HG03175 (cell line): ENCODE measurements at regions not wholly inside any gene's neighbourhood (a gene's known extent, or its start where the extent isn't known, plus 50 kb on each side); places are given as distances from the start of the nearest gene placed in this dataset.

Source experiments
- ATAC-seq: cut with Tn5 transposase; IDR thresholded peaks from one replicate; pipeline ENCODE4 v1.9.1; 2021; ENCODE audit warnings: mild to moderate bottlenecking, moderate library complexity; ENCODE audit not compliant: unreplicated experiment

DNA sequence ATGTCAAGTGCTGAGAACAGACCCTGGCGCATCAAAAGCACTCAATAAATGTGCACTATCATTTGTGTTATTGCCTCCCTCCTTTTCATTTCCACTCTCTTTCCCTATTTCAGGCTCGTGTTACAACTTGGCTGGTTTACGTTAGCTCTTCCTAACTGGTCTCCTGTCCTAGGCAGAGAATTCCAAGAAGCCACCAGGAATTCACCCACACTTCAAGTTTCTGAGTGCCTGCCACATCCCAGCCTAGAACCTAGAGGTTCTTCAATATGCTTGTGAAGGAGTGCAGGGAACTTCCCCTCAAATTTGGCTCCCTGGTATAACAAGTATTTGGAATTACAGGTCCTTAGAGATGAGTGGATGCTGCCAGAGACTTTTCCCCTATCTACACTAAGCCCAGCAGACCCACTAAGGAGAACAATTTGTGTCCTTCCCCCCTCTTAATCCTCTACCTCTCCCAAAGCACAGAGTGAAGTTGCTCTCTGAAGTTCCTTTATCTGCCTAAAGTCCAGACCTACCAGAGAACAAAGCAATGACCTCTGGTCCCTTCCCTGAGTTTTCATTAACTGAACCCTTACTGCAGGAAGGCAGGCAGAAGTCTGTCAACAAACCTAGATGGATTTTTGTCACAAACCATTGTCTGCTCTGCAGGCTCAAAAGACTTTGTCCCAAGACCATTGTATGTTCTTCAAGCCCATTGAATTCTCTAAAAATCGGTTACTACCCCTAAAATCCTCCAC, 201.6 kb upstream of the JARID2 start:
- ATAC-seq: no peak

GRCh38 chr6:15044948-15045347, 200.9 kb upstream of the JARID2 start:
- no peak for ATAC-seq

- no peak for ATAC-seq
Measured at GRCh38 chr6:15046751-15047150, 199.1 kb upstream of the JARID2 start.

DNA sequence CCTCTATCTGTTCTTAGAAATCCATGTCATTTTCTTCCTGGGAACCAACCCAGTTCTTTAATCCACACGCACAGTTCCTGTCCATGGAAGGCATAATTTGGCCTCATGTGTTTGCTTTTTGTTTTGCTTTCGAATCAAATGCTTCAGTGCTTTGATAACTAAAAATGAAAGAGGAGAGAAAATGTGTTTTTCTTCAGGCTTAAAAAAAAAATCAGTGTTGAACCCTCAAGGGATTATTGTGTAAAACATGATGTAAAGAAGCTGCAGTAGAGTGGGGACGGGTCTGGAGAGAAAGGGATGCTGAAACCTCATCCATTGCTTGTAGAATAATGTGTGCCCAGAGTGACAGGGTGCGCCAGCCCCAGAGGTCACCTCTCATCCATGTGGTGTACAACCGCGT, 197.5 kb upstream of the JARID2 start:
- ATAC-seq: no peak

DNA sequence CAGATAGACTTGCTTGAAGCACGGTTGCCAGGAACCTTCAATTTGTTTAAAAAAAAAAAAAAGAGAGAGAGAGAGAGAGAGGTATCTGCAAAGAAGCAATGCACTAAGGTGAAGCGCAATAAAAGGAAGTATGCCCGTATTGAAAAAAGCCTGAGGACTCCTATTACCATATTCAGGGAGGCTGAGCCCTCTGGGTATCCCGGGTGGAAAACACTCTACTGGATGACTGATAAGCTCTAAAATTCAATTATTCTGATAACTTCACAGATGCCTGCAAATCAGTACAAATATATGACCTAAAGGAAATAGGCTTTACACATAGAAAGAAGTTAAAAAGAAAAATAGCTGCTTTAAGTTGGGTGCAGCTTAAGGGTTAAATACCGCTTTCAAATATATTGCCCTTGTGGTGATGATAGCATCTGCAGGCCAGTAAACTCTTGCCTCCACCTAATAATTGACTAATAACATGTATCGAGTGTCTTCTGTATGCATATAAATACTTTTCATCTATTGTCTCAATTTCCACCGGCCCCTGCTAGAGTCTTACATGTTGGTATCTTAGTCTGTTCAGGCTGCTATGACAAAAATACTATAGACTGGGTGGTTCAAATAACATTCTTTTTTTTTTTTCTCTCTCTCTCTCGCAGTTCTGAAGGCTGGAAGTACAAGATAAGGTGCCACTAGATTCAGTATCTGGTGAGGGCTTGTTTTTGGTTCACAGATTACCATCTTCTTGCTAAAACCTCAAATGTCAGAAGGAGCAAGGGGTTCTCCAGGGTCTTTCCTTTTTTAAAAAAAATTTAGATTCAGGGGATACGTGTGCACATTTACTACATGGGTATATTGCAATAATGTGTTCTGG, 187.4 kb upstream of the JARID2 start:
- ATAC-seq: no peak

- no peak for ATAC-seq
Measured at GRCh38 chr6:15061180-15061641, 184.7 kb upstream of the JARID2 start.

- ATAC-seq: no peak
Measured at GRCh38 chr6:15061908-15062515, 183.9 kb upstream of the JARID2 start.

DNA sequence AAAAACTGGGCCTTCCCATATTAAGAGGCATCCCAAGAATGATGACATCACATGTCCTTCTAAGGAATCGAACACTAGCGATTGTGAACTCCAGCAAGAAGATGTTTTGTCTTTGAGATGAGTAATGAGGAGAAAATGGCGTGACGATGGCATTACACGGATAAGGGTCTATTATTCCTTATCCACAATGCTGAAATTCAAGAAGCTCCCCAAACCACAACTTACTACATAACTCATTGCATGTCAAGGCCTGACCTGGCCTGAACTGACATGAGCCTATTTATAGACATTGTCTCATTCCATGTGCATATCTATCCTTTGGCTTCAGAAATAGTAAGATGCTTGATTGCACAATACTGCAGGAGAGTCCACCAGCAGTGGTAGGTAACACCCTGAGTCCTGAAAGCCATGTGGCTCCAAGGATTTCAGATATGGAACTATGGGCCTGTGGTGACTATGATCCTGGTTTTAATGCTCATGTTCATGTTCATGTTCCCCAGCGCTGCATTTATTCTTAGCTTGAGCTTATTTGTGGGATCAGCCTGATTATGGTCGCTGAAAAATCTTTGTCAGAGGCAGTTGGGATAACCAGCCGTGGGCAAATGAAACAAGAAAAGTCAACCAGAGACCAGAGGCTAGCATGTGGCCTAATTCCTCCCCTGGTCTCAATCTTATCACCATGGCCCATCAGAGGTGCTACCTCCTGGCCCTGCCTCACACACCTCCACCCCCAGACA, 183.2 kb upstream of the JARID2 start:
- ATAC-seq: no peak

- no peak for ATAC-seq
Measured at GRCh38 chr6:15063253-15063853, 182.5 kb upstream of the JARID2 start.

DNA sequence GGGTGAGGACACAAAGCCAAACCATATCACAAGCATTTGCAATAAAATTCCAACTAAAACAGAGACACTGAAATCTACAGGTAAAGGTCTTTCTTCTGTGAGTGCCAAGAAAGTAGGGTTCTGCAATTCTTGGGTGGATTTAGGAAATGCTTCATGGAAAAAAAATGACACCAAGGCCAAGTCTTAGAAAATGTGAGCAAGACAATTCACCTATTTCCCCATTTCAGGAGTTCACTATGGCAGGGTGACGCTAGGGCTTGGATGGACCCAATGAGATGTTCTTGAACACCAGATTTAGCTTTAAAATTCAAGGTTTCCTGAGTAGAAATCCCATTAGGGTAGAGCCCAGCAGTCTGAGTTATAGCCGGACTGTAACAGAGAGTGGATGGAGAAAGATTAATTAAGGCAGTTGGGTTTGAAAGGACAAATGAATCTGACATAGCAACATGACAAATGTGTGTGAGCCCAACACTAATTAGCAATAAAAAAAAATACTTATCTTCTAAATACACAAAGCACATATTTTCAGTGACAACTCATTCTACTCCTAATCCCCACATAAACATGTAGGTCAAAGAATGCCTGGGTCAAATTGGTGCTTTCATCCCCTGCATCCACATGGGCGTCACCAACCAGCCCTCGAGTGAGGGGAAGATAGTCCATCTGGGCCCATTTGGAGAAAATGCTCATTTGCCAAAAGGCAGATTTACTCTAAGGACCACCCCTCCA, 180.4 kb upstream of the JARID2 start:
- ATAC-seq: no peak

- no peak for ATAC-seq
Measured at GRCh38 chr6:15066089-15066758, 179.6 kb upstream of the JARID2 start.

DNA sequence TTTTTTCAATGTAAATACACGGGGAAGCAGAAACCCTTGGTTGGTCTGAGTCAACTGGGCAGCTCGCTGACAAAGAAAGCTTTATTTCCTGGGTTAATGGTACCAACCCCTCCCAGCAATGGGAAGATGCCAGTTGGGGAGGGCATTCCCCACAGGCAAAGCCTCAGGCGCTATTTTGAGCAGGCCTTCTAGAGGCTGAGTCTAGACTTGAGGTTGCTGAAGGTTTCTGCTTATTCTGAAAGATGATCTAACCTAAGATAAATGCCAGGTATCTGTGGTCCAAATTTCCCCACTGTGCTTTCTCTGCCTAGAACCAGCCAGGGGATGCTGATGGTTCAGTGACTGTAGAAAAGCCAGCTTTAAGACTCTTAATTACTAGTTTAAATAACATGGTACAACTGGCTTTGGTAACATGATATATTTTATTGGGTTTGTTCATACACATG, 172.5 kb upstream of the JARID2 start:
- ATAC-seq: no peak

- ATAC-seq: no peak
Measured at GRCh38 chr6:15073883-15074465, 171.9 kb upstream of the JARID2 start.

DNA sequence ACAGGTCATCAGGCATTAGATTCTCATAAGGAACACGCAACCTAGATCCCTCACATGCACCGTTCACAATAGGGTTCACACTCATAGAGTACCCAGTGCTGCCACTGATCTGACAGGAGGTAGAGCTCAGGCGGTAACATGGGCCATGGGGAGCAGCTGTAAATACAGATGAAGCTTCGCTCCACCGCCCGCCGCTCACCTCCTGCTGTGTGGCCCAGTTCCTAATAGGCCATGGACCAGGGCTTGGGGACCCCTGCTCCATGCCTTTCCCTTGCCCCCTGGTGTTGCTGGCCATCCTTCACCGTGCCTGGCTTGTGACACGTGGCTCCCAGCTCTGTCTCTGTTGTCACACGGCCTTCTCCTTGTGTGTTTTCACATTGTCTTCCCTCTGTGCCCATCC, 171.1 kb upstream of the JARID2 start:
- ATAC-seq: no peak

- no peak for ATAC-seq
Measured at GRCh38 chr6:15076565-15076964, 169.3 kb upstream of the JARID2 start.

DNA sequence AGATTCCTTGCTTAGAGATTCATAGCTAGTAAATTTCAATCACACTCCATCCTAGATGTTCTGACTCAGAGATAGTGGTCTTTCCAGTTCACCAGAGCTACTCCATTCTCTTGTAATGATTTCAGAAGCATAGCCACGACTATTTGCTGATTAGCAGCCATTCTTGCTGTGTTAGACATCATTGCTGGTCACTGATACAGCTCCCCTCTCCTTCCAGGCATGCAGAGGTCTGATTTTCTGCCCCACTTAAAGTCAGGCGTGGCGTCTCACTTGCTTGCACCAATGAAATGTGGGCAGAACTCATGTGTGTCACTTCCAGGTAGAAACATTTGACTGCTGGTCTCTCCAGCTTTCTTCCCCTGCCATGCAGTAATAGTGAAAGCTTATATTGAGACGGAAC, 168.9 kb upstream of the JARID2 start:
- no peak for ATAC-seq

GRCh38 chr6:15077961-15078360, 167.9 kb upstream of the JARID2 start:
- ATAC-seq: no peak

- no peak for ATAC-seq
Measured at GRCh38 chr6:15079288-15079817, 166.5 kb upstream of the JARID2 start.

DNA sequence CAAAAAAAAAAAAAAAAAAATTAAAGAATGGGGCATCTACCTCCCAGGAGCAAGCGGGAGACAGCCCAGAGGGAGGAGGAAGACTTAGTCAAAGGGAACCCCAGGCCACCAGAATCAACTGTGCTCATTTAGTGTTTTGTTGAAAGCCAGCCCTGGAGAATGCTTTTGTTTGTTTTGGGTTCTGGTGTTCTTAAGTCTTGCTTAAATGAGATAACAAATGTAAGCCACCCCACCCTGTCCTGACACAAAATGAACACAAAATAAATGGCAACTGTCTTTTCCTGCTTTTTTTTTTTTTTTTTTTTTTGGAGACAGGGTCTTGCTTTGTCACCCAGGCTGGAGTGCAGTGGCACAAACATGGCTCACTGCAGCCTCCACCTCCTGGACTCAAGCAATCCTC, 165.0 kb upstream of the JARID2 start:
- ATAC-seq: no peak
